Osteoblast (primary cell): ENCODE measurements at regions not wholly inside any gene's neighbourhood (a gene's known extent, or its start where the extent isn't known, plus 50 kb on each side); places are given as distances from the start of the nearest gene placed in this dataset.

Experiments
- DNase-seq: peaks from one replicate; pipeline ENCODE4 v3.0.0; 2011; ENCODE audit warnings: low spot score, mixed read lengths; ENCODE audit not compliant: insufficient read length; ENCODE audit errors: missing footprints
- H2AFZ ChIP-seq: 2 replicates; pipeline ENCODE4 v1.6.0; 2011; ENCODE audit warnings: mild to moderate bottlenecking, low read length
- H3K27ac ChIP-seq: 2 replicates; pipeline ENCODE4 v1.5.1; 2011; ENCODE audit warnings: mild to moderate bottlenecking, low read depth, low read length, moderate library complexity
- H3K27me3 ChIP-seq: 2 replicates; pipeline ENCODE4 v1.6.0; 2012; ENCODE audit warnings: mild to moderate bottlenecking, control low read depth, inconsistent platforms, low read length, moderate library complexity; ENCODE audit not compliant: insufficient read depth
- H3K36me3 ChIP-seq: 2 replicates; pipeline ENCODE4 v1.5.1; 2011; ENCODE audit warnings: mild to moderate bottlenecking, low read length, control low read depth, moderate library complexity; ENCODE audit not compliant: insufficient read depth
- H3K4me1 ChIP-seq: 2 replicates; pipeline ENCODE4 v1.5.1; 2011; ENCODE audit warnings: mild to moderate bottlenecking, low read length, control low read depth, moderate library complexity; ENCODE audit not compliant: insufficient read depth
- H3K4me2 ChIP-seq: 2 replicates; pipeline ENCODE4 v1.6.0; 2011; ENCODE audit warnings: mild to moderate bottlenecking, low read length; ENCODE audit not compliant: insufficient read depth
- H3K4me3 ChIP-seq: fragments of 200-600 bp; sonication (generic); 3 replicates; pipeline ENCODE4 v1.5.1; 2012; ENCODE audit warnings: mild to moderate bottlenecking, low read length, inconsistent platforms; ENCODE audit not compliant: insufficient read depth
- H3K79me2 ChIP-seq: 2 replicates; pipeline ENCODE4 v1.6.0; 2012; ENCODE audit warnings: mild to moderate bottlenecking, low read length, control low read depth, inconsistent platforms; ENCODE audit not compliant: insufficient read depth
- H3K9me3 ChIP-seq: 2 replicates; pipeline ENCODE4 v1.5.1; 2011; ENCODE audit warnings: low read depth, low read length, control low read depth
- H4K20me1 ChIP-seq: 2 replicates; pipeline ENCODE4 v1.6.0; 2012; ENCODE audit warnings: mild to moderate bottlenecking, low read length, control low read depth; ENCODE audit not compliant: insufficient read depth
- CTCF ChIP-seq: IDR thresholded peaks from 2 replicates; pipeline ENCODE4 v1.5.1; 2011; ENCODE audit warnings: mild to moderate bottlenecking, low read depth, low read length, moderate library complexity; ENCODE audit errors: extremely low read depth

- no peak for TF ChIP-seq CTCF
- H3K4me3 ChIP-seq = no peak overlapping the region
- H3K27me3 ChIP-seq = peaks cover 31% of the 10 kb centered on the region
- H3K9me3 ChIP-seq = no peaks in the 10 kb centered on the region
- H2AFZ ChIP-seq = no peak overlapping the region
- H3K27ac ChIP-seq = no peak overlapping the region
- H4K20me1 ChIP-seq = no peaks in the 10 kb centered on the region
- no peaks in the 10 kb centered on the region for H3K79me2 ChIP-seq
- no peak overlapping the region for H3K4me2 ChIP-seq
- DNase-seq = no peak
- no peaks in the 10 kb centered on the region for H3K36me3 ChIP-seq
- peaks cover 11% of the 10 kb centered on the region for H3K4me1 ChIP-seq
Measured at GRCh38 chr5:148725675-148726074, 71.3 kb upstream of the HTR4 start.

- H3K4me2 ChIP-seq = no peak overlapping the region
- H4K20me1 ChIP-seq = no peaks in the 10 kb centered on the region
- H3K27ac ChIP-seq = no peak overlapping the region
- H2AFZ ChIP-seq = no peak overlapping the region
- peak; percentile 42 for TF ChIP-seq CTCF
- H3K36me3 ChIP-seq = no peaks in the 10 kb centered on the region
- no peaks in the 10 kb centered on the region for H3K79me2 ChIP-seq
- DNase-seq = peak; percentile 54
- H3K4me3 ChIP-seq = no peak overlapping the region
- H3K4me1 ChIP-seq = peaks cover 25% of the 10 kb centered on the region
- H3K9me3 ChIP-seq = no peaks in the 10 kb centered on the region
- peaks cover 31% of the 10 kb centered on the region for H3K27me3 ChIP-seq
Measured at GRCh38 chr5:148729182-148729581, 74.9 kb upstream of the HTR4 start.

GRCh38 chr5:148730270-148730669 is 75.9 kb upstream of the HTR4 start:
- H2AFZ ChIP-seq = no peak overlapping the region
- no peaks in the 10 kb centered on the region for H4K20me1 ChIP-seq
- H3K9me3 ChIP-seq = no peaks in the 10 kb centered on the region
- peak overlapping the region; percentile 35 for H3K27ac ChIP-seq
- H3K27me3 ChIP-seq = peaks cover 23% of the 10 kb centered on the region
- peaks cover 25% of the 10 kb centered on the region for H3K4me1 ChIP-seq
- H3K36me3 ChIP-seq = no peaks in the 10 kb centered on the region
- H3K79me2 ChIP-seq = no peaks in the 10 kb centered on the region
- no peak overlapping the region for H3K4me3 ChIP-seq
- no peak for TF ChIP-seq CTCF
- no peak for DNase-seq
- H3K4me2 ChIP-seq = peak overlapping the region; percentile 67

GRCh38 chr5:148730942-148731898 is 76.9 kb upstream of the HTR4 start:
- peaks cover 25% of the 10 kb centered on the region for H3K4me1 ChIP-seq
- peak overlapping the region; percentile 67 for H3K4me2 ChIP-seq
- no peak for DNase-seq
- H3K9me3 ChIP-seq = no peaks in the 10 kb centered on the region
- H3K36me3 ChIP-seq = no peaks in the 10 kb centered on the region
- H4K20me1 ChIP-seq = no peaks in the 10 kb centered on the region
- peak; percentile 98 for TF ChIP-seq CTCF
- peak overlapping the region; percentile 18 for H3K4me3 ChIP-seq
- peaks cover 19% of the 10 kb centered on the region for H3K27me3 ChIP-seq
- no peaks in the 10 kb centered on the region for H3K79me2 ChIP-seq
- H2AFZ ChIP-seq = peak overlapping the region; percentile 28
- H3K27ac ChIP-seq = peak overlapping the region; percentile 21
